GM18868 (cell line): ENCODE measurements at regions not wholly inside any gene's neighbourhood (a gene's known extent, or its start where the extent isn't known, plus 50 kb on each side); places are given as distances from the start of the nearest gene placed in this dataset.

Experiments used
- ATAC-seq: cut with Tn5 transposase; IDR thresholded peaks from one replicate; pipeline ENCODE4 v1.9.1; 2021; ENCODE audit warnings: mild to moderate bottlenecking, moderate library complexity; ENCODE audit not compliant: unreplicated experiment

DNA sequence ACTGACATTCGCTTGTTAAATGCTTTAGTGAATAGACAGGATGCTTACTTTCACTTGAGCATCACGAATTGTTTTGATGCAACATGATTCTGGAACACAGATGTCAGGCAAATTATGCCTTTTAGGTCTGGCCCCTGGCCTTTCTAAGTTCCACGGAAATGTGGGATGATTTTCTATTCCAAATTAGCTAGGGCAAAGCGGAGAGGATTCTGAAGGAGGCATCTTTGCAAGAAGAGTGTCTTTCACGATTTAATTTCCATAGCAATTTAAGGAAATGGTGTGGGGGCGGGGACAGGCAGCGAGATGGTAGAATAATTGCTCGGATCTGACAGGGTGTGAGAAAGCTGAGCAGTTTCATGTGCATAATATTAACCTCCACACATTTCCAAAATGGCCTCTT, 238.5 kb upstream of the KCNMB2 start:
- no peak for ATAC-seq

DNA sequence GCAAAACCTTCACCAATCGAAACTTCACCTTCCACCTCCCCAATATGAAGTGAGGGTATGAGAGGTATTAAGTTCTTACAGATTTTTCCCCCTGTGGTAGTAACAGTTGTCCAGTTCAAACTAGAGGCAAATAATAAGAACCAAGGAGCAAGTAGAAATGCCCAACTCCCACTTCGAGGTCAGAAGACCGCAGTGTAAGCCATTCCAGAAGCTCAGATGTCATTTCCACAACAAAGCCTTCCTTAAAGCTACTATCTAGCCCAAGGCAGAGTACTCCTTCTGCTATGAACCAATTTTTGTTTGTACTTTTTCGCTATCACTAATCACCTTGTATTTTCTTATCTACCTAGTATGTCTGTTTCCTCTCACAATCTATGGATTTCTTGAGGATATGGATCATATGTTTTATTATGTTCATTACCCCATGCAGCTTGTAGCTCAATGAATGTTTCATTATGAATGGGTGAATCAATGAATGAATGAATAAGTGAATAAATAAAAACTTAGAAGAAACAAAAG, 235.7 kb upstream of the KCNMB2 start:
- ATAC-seq: no peak

DNA sequence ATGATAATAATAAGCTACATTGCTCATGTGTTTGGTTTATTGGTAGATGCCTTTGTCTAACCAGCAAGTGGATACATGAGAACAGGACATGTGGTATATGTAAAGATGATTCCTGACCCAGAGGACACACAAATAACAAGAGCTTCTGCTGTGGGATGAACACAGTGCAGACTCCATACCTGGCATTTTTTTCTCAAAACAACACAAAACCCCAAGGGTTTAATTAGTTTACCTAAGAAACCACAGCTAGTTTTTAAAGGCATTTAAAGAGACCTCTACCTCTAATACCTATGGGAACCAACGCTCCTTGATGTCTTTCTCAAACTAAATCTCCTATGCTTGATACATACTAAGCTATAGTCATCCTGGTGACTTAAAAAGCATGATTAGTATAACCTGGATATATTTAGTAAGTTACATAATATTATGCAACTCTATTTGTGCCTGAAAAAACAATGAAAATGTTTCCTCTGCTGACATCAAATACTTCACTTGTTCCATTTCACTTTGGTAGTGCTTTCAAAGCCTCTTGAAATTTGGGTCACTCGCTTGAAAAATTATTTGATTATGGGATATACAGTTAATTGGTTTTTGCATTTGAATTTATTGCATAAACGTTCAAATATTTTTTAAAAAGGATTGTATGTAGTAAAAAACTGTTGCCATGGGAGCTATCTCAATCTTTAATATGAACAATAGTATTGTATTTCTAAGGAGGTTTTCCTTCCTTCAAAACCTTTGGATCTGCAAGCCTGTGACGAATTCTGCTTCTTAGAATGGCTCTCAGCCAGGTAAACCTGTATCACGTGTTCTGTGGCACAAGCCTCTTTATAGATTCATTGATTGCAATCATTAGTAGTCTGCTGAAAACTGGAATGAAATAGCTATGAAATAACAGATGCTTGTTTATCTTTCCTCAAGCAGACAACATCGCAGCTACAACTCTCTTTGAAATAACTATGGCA, 233.0 kb upstream of the KCNMB2 start:
- ATAC-seq: no peak

DNA sequence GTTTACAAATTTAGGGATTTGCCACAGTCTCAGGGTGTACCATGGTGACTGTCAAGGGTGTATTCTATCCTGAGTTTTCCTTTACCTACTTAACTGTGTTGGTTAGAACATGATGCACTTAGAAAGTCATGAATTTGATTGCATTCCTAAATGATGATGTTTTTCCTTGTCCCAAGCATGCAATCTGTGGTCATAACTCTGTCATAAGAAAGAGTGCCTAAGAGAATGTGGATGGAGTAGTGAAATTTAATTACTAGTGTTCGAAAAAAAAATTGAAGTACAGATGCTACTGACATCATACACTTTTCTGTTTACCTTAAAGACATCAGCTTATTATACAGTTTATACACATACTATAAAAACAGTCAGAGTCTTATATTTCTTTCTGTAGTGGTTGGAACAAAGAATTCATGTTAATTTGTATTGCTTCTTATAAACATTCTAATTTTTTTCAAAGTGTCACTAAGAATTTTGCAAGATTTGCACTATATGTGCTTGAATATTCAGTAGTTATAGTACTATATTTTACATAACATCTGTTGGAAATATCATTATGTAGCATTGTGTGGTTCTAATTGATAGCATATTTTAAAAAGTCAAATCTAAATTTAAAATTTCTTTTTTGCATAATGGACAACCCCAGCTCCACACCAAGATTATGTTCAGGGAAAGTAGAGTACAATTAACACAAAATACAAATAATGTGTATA, 231.3 kb upstream of the KCNMB2 start:
- ATAC-seq: no peak

DNA sequence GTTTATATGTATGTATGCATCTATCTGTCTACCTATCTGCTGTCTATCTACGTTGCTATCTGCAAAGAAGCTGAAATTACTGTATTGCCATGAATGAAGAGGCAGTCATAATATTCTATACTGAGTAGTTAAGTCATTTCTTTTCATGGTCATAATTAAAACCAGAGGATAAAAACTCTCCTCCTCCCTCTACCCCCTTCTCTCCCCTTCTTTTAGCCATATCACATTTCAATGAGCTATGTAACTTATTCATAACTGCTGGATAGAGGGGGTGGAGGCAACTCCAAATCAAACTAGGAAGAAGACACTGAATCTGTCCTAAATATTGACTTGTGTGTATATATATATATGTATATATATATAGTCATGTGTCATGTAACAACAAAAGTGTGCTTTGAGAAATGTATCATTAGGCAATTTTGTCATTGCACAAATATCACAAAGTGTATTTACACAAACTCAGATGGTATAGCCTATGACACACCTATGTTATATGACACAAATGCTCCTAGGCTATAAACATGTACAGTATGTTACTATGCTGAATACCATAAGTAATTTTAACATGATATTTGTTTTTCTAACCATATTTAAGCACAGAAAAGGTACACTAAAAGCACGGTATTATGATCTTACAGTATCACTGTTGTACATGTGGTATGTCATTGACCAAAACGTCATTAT, 229.7 kb upstream of the KCNMB2 start:
- no peak for ATAC-seq

DNA sequence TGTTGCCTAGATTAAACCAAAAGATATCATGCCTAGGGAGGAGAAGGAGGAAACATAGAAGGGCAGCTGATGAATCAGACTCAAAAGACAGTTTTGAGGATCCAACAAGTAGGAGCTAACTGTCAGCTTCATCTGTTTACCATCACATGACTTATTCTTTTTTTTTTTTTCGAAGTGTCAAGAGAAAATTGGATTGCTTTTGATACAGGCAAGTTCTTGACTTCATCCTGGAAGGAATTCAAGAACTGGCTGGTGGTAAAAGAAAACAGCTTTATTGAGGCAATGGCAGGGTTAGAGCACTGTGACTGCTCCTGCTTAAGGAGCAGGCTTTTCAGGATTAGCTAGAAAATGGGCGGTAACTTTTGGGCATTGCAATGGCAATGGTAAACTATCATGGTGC, 227.5 kb upstream of the KCNMB2 start:
- ATAC-seq: no peak

DNA sequence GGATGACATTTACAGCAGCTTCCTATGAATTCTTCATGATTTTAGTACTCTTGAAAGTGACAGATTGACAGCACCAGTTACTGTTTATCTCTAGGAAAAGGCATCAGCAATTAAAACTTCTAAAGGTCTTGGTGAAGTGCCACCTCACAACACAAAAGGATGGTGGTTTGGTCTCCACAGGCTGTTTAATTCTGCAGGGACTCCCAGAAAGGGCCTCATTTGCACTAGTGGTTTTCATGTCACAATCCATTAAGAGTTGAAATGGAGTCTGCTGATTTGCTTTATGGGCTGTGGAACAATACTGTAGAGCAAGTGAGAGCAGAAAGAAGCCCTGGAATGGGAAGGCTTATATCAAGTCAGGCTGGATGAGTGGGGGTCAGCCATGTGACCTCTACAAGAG, 225.3 kb upstream of the KCNMB2 start:
- no peak for ATAC-seq

DNA sequence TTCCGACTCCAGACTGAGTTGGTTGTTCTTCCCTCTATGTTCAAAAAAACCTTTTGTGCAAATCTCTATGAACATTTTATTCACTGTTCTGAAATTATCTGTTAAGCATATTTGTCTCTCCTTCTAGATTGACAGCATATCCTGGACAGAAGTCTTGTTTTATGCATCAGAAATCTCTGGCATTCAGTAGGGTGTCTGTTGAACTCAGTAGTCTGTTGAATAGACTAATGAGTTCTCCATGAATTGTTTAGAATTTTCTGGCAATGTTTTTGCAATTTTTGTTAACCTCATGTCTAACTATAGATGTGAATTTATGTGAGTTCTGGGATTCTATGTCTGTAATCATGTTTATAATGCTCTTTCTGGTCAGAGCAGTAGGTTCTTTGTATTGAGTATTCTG, 222.5 kb upstream of the KCNMB2 start:
- ATAC-seq: no peak

DNA sequence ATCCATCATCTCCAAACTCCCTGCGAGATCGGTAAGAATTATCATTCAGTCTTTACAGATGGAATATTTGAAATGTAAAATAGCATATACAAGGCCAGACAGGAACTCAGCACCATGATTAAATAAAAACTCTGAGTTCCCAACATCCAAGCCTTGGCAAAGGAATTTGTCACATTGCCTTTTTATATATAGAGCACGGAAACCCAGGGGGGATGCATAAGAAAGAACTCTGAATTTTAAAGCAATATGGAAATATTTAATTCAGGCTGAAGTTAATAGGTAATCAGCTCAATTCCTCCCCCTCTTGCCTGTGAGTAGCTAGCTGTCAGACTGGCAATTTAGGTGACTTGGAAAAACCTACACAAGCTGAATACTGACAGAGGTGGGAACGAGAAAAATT, 217.9 kb upstream of the KCNMB2 start:
- ATAC-seq: no peak

DNA sequence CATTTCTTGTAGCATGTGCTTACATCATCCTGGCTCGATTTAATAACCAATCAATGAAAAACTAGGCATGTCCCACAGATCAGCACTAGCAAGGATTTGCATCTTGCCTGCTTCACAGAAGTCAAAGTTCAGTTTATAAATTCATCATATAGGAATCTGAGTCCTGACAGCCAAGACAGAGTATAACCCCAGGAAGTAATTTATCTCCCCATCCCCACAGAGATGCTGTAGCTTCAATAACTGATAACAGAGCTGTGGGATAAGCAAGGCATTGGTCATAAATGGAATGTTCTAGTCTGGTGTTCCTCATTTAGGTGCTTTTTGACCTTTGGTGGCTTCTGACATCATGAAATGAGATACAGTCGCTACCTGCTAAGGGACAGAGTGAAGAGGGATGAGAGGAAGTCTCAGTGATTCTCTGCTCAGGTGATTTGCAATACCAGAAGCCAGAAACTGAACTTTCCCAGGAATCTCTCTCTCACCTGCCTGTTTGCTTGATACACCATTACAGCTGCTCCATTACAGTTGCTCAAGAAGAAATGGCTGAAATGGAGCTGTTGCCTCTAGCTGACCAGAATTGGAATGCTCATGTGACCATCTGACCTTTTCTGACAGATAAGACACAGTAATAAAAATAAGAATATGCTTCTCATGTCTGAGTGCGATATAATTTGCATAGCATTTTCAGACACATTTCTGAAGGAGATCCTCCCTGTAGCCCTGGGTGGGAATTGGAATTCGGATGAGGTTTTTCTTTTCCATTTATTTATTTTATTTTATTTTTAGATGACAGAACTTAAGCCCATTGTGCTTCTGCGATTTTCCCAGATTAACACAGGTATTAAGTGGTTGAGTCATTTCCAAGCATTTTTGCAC, 217.1 kb upstream of the KCNMB2 start:
- no peak for ATAC-seq

DNA sequence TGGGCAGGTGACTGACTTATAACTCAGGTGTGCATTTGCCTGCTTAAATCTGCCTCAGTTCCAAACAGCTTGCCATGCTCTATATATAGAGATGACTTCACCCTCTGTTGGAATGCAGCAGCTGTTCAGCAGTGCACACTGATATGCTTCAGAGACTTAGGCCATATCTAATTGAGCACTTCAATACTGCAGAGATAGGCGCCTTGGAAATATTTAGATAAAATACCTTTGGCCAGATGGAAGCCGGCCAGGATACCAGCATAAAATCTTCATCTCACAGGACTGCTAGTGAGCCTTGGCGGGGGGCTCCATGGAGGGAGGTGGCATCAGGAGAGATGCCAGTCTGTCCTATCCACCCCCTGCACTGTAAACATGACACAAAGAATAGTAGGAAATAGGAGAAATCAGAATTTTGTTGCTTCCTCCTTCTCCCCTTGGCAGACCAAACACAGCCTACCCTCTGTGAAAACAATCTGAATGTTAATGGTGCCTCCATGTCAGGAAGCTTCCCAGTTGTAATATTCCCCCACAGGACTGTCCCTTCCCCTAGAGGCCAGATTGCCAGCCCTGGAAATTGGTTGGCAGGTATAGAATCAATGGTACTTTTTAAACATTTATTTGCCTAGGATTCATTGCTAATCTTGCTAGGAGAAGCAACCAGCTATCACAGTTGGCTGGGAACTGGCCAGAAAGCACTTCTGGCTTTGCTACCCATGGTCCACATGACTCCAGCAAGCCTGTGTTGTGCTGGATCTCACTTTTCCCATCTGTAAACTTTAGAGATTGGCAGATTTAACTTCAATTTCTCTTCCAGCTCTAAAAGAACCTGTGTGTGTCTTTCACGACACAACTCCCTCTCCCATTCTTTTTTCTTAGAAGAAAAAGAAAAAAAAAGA, 215.5 kb upstream of the KCNMB2 start:
- no peak for ATAC-seq

DNA sequence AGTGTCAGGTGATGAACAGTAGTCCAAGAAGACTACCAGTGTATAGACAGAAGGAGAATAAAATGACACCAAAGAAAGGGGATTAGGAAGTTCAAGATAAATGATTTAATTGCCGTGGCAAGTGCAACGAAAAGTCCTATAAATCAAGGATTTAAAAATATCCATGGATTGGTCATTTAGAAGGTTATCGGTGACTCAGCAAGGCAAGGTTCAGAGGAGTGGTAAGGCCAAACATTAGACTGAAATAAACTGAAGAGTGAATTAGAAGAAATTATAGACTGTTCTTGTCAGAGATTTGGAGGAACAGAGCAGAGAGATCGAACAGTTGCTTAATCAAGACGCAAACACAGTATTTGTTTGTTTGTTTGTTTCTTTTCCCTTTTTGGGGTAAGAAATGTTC, 211.9 kb upstream of the KCNMB2 start:
- ATAC-seq: no peak

DNA sequence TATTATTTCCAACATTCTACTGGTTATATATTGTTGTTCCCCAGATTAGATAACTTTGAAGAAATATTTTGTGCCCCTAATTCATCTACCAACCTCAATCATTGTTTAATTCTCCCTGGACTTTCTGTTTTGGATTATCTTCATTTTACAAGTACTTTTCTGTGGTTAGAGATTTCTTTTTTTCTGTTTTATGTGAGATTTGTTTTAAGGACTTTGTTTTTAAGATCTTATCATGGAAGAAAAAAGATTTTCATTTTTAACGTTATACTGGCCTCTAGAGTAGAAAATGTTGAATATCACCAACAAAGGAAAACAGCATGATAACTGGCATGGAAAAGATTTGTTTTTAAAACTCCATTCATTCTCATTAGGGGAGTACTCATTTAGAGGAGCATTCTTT, 210.9 kb upstream of the KCNMB2 start:
- no peak for ATAC-seq

DNA sequence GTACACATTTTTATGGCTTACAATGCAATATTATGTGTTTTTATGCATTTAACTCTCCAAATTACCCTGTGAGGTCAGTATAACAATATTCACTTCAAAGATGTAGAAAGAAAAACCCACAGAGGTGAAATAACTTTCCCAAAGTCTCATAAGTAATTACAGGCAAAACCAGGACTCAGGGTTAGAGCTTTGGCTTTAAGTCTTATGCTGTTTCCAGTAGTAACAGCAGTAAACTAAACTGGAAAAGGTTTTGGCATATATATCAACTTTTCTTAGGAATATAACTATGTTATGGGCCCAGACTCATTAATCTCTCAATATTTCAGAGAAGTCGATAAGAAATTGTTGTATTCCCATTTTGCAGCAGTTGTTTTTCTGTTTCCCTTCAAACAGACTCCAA, 206.3 kb upstream of the KCNMB2 start:
- ATAC-seq: no peak

DNA sequence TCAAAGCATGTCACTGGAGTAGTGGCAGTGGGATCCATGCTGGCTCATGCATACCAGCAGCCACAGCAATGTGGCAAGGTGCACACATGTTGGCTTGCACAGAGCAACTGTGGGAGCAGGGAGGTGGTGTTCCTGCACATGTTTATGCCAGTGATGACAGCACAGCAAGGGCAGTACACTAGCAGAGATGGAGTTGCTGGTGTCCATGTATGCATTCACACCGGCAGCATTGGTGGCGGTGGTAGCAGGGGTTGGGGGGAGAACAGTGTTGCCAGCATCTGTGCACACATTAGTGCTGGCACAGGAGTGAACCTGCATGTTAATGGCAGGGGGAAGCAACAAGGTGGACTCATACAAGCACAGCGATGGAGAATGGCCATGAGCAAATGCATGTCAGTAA, 202.0 kb upstream of the KCNMB2 start:
- no peak for ATAC-seq

DNA sequence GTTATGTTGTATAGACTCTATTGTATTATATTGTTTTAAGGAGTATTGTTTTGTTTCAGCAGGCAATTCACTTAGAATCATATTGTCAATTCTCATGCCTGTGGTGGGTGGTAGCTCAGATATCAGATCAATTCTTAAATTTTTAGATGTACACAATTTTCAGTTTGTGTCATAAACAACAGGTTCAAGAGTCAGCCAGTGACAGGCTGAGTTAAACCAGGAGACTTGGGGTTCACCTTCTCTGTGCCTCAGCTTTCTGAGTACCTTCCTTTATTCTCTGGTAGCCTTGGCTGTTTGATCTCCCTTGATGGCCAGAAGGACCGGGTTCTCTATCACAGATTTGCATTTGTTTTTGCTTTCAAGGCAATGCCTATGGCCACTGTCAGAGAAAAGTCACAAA, 199.9 kb upstream of the KCNMB2 start:
- no peak for ATAC-seq

DNA sequence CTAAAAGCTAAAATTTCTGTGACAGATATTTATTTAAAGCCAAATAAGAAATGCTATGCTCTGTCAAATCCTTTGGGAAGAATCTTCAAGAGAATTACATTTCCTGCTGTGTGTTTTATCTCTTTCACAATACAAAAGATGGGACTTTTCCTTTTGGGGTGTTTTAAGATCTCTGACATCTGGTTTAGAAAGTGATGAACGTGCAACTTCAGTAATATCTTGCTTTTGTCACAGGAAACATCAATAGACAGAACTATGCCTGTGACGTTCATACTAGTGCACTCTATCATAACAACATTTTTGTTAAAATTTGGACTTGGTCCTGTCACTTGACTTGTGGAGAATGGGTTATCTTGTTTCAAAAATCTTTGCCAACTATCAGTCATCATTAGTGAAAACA, 195.7 kb upstream of the KCNMB2 start:
- no peak for ATAC-seq

DNA sequence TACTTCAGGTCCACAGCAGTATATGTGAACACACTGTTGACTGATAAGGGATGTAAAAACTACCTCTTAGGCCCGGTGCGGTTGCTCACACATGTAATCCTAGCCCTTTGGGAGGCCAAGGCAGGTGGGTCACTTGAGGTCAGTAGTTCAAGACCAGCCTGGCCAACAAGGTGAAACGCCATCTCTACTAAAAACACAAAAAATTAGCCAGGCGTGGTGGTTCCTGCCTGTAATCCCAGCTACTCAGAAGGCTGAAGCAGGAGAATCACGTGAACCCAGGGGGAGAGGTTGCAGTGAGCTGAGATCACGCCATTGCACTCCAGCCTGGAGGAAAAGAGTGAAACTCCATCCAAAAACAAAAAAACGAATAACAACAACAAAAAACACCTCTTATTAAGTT, 194.6 kb upstream of the KCNMB2 start:
- no peak for ATAC-seq

DNA sequence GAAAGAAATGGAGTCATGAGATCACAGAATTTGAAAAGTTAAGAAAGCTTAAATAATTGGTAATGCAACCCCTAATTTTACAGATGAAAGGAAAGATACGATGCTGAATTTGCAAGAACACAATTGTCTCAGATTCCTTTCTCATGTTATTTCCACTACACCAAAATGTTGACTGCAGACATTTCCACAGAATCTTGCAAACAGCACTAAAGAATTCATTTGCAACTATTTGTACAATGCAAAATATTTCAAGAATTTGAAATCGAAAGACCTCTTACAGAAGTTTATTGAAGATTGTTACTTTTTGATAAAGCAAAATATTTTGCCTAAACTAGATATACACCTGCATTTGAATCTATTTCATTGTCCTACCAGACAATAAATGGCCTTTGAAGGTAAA, 194.1 kb upstream of the KCNMB2 start:
- ATAC-seq: no peak
